ENCODE measurements at regions not wholly inside any gene's neighbourhood (a gene's known extent, or its start where the extent isn't known, plus 50 kb on each side); places are given as distances from the start of the nearest gene placed in this dataset.

DNA sequence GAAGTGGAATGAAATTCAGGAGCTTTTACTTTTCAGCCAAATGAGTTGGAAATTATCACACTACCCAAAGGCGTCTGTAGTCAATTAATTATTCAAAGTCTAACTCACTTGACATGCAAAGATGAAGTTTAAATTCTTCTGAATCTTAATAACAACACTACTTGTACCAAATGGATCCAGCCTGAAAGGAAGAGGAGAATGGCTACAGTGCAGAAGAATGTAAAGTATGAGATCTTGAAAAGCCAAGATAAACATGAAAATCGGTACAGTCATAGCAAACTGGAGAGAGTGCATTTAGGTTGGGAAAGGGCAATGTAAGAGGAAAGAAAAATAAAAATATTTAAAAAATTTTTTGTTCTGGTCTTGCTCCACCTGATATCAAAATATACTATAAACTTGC lies 195.5 kb downstream of the SIM1 start:
- FAIRE-seq: no peak
- DNase-seq (ENCODE audit: low spot score in 2 of 2): no peak

DNA sequence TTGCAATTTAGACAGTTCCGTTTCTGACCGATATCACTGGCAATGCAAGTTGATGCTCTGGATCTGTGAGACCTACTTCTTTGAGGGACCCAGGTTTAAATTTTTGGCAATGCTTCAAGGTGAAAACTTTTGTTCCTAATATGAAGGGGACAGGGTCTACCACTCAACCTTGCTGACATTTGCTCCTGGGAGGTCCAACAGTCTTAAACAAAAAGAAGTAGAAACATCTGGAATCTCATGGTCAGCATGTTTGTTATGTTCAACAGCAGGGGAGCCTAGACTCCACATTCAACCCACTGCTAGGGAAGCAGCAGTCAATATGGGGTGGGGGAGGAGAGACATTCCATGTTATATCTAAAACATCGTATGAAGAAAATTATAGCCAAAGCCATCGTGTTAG lies 196.4 kb downstream of the SIM1 start:
- DNase-seq (ENCODE audit: low spot score in 2 of 2): no peak
- no peak for FAIRE-seq

DNA sequence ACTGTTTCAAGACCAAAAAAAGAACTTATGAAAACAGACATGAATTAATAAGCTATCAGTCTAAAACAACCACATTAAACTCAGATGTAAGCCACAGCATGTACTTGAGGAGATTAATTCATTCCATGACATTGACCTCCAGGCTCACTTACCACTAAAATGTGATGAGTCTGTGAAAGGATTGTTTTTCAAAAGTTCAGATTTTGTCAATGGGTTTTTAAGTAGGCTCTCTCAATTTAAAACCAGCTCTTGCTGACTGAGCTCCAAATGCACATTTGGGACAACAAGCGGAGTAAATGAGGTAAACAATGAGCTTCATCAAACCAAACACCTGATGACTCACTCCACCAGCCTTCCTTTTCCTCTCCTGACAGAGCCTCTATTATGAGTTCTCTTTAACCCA lies 197.0 kb downstream of the SIM1 start:
- DNase-seq (ENCODE audit: low spot score in 2 of 2) (no peak), FAIRE-seq (no peak)

DNA sequence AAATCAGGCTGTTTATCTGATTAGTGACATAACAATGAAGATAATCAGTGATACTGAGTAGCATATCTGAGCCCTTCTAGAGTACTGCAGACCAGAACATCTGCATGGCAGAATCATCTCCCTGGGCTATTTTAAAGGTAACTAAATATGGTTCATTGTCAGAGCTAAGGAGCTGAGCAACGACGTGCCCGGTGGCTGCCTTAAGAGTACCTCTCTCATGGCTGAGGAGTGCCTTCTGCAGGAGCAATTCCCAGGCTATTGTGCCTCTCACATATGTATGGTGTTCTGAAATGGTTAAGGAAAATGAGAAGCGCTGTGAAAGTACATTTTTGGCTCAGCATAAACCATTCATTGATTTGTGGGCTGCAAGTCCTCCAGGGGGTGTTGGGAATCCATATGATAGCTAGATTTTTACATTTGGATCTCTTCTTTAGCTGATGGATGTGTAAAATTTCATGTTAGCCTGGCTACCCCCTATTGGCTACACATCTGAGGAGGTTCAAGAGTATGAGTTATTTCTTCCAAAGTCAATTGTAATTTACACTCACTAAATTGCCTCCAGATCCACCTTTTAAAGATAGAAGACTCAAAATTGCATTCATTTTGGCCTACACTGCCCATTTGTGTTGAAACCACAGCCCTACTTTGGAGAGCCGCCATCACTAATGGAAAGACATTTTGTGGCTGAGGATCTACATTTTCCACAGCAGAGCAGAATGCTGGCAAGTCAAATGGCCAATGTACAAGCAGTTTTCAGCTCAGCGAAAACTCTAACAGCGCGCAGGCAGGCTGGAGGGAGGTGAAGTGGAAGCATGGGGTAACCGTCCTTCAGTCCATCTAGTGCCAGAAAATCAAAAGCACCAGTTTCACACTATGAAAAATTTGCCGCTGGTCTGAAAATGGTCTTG lies 198.0 kb downstream of the SIM1 start:
- DNase-seq (ENCODE audit: low spot score in 2 of 2) (no peak), FAIRE-seq (no peak)

DNA sequence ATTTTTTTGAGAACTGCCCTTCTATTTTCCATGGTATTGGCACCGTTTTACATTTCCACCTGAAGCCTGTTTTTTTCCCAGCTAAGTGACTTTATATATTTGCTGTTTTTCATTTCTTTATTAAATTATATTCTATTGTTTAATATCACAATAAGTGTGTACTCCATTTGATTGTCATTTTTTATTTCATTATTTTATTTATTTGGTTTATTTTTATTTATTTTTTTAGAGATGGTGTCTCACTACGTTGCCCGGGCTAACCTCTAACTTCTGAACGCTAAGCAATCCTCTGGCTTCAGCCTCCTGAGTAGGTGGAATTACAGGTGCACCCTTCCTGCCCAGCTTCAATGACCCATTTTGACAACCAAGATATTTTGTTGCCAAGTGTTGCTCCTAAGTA lies 202.6 kb downstream of the SIM1 start:
- FAIRE-seq: no peak
- DNase-seq (ENCODE audit: low spot score in 2 of 2): no peak

DNA sequence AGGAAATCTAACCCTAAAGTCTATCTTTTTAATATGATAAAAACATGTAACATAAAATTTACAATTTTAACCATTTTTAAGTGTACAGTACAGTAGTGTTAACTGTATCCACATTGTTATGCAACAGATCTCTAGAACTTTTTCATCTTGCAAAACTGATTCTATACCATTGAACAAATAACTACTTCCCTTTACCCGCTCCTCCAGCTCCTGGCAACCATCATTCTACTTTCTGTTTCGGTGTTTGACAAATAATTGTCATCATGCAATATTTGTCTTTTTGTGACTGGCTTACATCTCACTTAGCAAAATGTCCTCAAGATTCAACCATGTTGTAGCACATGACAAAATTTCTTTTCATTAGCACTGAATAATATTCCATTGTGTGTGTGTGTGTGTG lies 203.2 kb downstream of the SIM1 start:
- FAIRE-seq: no peak

DNA sequence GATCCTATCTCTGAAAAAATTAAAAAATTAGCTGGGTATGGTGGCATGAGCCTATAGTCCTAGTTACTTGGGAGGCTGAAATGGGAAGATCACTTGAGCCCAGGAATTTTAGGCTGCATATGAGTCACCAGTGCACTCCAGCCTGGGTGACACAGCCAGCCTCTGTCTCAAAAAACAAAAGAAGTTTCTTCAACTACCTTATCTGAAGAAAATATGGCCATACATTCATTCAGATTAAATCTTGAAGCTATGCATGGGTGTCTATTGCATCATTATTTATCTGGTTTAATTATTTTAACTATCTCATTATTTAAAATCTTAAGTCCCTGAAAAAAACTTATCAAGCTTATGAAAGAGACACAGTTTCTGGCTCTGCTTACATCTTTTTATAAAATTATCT lies 204.1 kb downstream of the SIM1 start:
- DNase-seq (ENCODE audit: low spot score in 2 of 2) (no peak), FAIRE-seq (no peak)

More for the DNA sequence above, 203.2 kb downstream of the SIM1 start:
- DNase-seq (ENCODE audit: low spot score in 2 of 2): no peak

DNA sequence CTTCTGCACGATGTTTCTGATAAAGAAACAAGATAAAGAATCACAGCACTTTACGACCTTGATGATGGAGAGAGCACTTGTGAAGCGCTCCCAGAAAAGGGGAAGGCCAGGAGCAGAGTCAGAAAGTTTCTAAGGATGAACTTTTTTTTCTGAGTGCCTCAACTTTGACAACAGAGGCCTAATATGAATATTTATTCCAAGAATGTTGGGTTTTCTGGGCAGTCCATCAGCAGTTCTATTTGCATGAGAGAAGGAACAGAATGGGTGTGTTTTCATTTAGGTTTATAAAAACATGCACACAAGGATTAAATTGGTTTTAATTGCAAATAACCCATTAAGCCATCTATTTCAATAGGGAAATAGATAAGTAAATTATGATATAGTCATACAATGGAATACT lies 204.9 kb downstream of the SIM1 start:
- no peak for DNase-seq (ENCODE audit: low spot score in 2 of 2)
- no peak for FAIRE-seq

DNA sequence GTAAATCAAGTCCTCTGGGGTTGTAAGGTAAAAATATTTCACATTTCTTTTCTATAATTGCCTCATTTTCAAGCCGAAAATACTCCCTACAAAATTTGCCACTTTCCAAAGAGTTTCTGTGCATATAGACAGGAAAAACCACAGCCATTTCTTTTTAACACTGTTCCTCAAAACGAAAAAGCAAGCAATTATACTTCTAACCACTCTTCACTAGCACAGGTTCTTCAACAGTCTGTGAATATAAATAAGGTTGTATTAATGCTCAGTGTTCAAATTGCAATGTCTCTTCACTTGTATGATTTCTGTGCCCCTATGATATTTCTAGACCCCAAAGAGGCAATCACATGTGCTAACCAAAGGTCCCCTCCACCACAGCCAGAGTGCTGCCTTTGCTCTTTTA lies 206.0 kb downstream of the SIM1 start:
- DNase-seq (ENCODE audit: low spot score in 2 of 2) (no peak), FAIRE-seq (no peak)

DNA sequence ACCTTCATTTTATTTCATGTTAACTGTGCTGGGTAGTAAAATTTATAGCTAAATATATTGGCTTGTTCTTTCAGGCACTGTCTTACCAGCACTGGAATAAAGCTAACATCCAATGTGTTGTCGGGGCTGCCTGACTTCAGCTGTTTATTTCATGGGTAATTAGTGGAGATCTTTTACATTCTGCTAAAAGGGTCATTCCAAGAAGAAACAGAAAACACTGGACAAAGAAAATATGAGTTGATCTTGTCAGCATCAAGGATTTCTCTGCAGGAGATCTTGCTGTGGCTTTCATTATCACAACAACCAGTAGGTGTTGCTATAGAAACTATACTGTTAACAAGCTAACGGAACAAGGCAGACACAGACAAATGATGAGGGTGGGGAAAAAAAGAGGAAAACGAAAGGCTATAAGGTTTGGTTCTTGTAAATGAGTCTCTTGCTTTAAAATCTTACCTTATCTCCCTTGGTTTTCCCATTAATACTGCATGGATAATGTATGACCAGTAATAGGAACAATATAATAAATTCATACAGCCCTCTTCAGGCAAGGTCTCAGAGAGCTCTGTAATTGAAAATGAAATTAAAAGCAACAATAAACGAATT lies 206.8 kb downstream of the SIM1 start:
- DNase-seq (ENCODE audit: low spot score in 2 of 2) (no peak), FAIRE-seq (no peak)

DNA sequence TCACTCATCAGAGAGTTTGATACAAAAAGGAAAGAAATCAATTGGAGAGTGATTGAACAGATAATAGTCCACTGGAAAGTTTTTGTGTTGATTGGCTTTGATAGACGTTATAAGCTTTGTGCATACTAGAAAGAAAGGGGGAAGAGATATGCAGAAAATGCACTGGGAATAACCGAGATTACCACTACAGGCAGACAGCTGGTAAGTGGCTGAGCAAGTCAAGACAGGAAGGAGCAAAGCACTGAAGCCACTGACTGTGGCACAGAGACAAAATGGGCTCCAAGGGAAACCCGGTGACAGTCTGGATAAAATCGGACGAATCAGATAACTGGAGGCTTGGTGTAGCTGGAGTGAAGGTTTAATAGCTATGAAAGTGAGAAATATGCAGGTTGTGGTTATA lies 209.0 kb downstream of the SIM1 start:
- no peak for DNase-seq (ENCODE audit: low spot score in 2 of 2)
- no peak for FAIRE-seq

DNA sequence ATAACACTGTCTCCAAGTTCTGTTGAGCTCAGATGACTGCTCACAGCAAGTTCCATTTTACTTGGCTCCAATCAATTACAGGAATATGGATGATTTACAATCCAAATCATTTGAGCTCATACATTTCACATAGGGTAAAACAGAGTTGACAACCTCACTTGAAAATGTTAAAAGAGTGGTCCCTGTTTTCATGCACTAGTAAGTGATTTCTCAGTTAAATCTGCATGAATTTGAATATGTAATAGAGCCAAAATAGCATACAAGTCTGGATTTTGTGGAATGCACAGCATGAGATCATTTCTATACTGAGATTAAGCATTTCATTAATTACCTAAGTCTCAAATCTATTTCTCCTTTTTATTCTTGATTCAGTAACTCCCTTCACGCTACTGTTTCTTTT lies 217.6 kb downstream of the SIM1 start:
- no peak for FAIRE-seq
- DNase-seq (ENCODE audit: low spot score in 2 of 2): no peak

DNA sequence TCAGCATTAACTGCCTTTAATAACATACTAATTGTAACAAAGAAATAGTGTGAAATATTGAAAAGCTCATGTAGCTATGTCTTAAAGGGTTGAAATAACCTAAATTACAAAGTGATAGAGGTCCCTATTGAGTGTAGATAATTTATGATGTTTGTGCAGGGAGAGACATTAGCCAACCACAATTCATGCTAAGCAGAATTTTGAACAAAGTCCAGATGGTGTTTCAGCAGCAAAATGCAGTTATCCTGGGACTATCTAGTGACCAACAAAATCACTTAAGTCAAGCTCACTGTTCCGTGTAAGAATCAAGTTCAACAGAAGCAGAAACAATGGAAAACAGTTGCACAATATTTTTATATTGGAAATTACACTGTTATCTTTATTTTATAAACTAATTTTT lies 218.5 kb downstream of the SIM1 start:
- DNase-seq (ENCODE audit: low spot score in 2 of 2): no peak
- FAIRE-seq: no peak

DNA sequence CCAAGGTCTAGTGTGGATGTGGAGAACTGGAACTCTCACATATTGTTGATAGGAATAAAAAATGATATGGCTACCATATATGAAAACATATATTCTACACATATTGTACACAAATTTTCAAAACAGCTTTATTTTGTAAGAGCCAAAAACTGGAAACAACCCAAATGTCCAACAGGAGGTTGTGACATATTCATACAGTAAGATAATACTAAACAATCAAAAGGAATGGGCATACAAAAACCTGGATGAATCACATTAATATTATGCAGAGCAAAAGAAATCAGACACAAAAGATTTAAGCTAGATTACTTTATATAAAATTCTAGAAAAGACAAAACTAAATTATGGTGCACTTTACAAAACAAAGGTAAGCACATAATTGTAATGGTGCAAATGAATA lies 223.9 kb downstream of the SIM1 start:
- DNase-seq (ENCODE audit: low spot score in 2 of 2): no peak
- no peak for FAIRE-seq

DNA sequence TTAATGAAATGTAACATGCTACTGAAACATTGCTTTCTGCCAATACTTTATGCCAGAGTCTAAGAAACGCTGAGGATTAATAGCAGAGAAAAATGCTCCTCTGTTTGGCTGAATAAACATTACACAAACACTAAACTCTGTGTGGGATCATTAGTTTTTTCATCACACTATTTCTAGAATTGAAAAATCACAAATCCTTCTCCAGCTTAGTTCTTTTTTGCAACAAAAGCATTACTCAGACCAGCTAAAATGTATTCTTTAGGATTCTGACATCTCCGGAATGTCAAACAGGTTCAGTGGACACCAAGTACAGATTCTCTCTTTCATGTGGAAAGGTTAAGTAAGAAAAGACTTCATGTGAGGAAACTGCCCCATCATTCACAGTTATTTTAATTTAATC lies 226.9 kb downstream of the SIM1 start:
- FAIRE-seq (no peak), DNase-seq (ENCODE audit: low spot score in 2 of 2) (no peak)

DNA sequence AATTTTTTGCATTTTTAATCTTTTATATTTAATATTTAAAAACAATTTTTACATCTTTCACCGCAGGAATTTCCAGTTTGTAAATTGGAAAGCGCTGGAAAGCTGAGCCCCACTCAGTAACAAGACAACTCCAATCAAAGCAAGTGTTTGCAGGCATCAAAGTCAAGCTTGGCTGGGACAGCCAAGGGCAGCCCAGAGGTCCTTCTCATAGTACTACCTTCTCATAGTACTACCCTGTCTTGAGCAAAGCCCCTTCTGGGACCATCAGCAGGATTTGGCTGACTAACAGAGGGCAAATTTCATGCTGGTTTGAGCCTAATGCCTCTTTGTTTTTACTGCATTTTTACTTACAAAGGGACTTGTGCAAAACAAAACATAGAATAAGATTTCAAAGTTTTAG lies 228.3 kb downstream of the SIM1 start:
- DNase-seq (ENCODE audit: low spot score in 2 of 2): no peak
- FAIRE-seq: no peak

DNA sequence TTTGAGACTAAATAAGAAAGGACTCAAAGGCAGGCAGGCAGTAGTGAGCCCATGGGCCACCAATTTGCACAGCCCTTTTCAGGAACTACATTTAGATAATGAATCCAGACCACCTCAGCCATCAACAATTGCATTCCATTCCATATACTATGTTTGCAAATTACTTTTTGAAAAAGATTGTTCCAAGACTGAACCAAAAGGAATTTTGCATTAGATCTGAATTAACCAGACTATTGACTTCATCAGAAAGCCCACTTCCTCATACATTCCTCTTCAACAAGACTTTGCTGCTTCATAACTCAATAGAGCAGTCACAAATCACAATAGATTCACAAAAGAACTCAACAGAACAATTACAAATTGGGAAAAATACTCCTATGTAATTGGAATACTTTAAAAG lies 229.1 kb downstream of the SIM1 start:
- FAIRE-seq (no peak), DNase-seq (ENCODE audit: low spot score in 2 of 2) (no peak)

DNA sequence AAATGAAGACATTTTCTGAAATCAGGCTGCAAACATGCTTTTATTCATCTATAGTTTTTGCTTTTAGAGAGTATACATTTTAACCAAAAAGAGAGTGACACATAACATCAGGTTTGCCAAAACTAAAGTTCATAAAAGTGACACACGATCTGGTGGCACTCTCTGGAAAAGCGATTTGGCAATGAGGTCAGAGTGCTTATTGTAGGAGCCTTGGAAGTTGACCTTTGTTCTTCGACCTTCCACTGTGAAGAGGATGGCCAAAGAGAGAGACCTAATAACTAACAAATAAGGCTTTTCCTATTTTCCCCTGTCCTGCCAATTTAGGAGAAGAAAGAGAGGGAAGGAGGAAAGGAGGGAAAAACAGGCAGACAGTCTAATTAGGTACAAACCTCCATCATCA lies 230.1 kb downstream of the SIM1 start:
- DNase-seq (ENCODE audit: low spot score in 2 of 2) (no peak), FAIRE-seq (no peak)

DNA sequence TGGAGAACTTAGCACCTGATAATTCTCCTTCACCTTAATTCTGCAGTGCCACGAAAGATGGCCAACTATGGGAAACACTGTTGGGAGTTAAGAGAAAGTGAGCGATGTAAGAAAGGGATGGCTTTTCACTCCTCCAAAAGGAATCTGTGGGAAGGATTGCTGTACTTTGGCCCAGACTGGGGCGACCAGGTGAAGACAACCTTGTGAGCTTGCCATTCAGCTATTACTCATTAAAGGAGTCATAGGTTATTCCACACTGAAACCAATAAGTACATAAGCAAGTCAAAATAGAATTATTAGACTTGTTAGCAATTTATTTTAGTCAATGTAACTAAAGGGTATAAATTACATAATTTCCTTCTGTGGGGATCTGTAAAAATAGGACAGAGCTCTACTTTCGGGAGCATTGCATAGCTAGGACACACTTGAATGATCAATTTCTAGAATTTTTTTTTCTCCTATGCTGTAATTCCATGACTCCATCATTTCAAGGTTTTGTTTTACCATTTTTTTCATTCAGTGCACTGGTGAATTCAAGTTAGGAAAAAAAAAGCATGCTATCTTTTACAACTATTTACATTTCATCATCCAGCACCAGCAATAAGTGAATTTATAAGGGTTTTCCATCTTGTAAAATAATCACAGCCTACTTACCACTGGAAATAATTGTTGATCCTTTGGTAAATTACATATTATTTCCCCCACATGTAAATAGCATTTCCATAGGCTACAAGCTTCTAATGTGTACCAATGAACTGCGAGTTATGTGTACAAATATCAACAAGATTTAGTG lies 231.7 kb downstream of the SIM1 start:
- no peak for DNase-seq (ENCODE audit: low spot score in 2 of 2)
- no peak for FAIRE-seq

DNA sequence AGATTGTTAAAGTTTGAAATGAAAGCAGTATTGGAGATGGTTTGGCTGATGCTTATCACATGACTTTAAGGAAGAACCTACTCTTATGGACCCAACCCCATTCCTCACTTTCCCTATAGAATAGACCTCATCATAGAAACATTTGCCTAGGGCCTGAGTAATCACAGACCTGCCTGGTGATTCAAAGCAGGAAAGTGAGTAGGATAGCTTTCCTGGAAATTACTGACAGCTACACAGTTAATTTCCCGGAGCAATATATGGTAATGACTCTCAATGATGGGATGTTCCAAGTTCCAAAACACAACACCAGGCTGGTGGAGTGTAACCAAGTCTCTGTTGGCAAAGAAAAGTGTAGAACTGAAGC lies 233.8 kb downstream of the SIM1 start:
- DNase-seq (ENCODE audit: low spot score in 2 of 2) (no peak), FAIRE-seq (no peak)

DNA sequence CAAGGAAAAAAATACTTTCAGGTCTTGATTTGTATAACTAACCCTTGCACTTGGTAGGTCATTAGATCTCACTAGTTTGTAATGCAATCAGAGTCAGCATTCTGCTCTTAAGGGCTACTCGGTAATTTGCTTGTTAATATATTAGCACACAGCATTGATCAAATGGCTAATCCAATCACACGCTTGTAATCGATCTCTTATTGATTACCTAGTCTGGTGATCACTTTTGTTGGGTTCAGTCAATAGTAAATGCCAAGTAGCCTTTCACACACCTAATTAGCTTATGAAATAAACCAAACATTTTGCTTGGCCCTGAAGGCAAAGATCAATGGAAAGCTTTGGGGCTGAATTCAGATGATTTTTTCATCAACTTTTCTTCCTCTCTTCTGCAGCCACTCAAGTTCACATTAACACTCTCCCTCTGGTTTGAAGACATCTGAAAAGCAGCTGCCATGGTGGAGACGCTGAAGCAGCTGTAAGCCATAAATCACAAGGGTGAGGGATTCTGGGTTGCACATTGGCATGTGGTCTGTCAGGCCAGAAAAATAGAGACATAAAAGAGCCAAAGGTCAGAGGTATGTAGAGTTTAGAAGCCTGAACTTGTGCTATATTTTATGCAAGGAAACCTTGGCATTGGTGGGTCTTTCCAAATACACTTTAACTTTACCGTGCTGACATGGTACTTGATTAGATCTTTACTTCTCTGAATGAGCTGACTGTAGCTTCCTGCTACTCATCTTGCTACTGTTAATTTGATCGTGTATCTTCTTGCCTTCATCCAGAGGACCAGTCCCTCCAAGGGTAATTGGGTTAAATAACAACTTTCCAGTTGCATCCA lies 234.4 kb downstream of the SIM1 start:
- FAIRE-seq (no peak), DNase-seq (ENCODE audit: low spot score in 2 of 2) (no peak)
